GM18868 (cell line): ENCODE measurements at regions not wholly inside any gene's neighbourhood (a gene's known extent, or its start where the extent isn't known, plus 50 kb on each side); places are given as distances from the start of the nearest gene placed in this dataset.
"Not testable (repeated sequence)": the region's sequence is repeated elsewhere in the genome, so short reads cannot be mapped to it uniquely, and the experiment has no call there.

Experiments
- ATAC-seq: cut with Tn5 transposase; IDR thresholded peaks from one replicate; pipeline ENCODE4 v1.9.1; 2021; ENCODE audit warnings: mild to moderate bottlenecking, moderate library complexity; ENCODE audit not compliant: unreplicated experiment

GRCh38 chrX:80508083-80508482, 87.8 kb downstream of the TENT5D start:
- not testable (repeated sequence) for ATAC-seq

GRCh38 chrX:80511969-80512760, 91.9 kb downstream of the TENT5D start:
- ATAC-seq, result peak; percentile 58

- no peak for ATAC-seq
Measured at GRCh38 chrX:80512924-80513323, 92.7 kb downstream of the TENT5D start.

- no peak for ATAC-seq
Measured at GRCh38 chrX:80513625-80514024, 93.4 kb downstream of the TENT5D start.

- ATAC-seq, result no peak
Measured at GRCh38 chrX:80537096-80537495, 116.8 kb downstream of the TENT5D start.

- ATAC-seq, result peak; percentile 83
Measured at GRCh38 chrX:80550722-80551121, 130.5 kb downstream of the TENT5D start.

- ATAC-seq, result no peak
Measured at GRCh38 chrX:80556148-80556547, 135.9 kb downstream of the TENT5D start.

GRCh38 chrX:80572636-80573035, 152.4 kb downstream of the TENT5D start:
- ATAC-seq, result no peak

GRCh38 chrX:80573275-80573674, 153.0 kb downstream of the TENT5D start:
- ATAC-seq, result no peak

- not testable (repeated sequence) for ATAC-seq
Measured at GRCh38 chrX:80574486-80575086, 154.3 kb downstream of the TENT5D start.

- no peak for ATAC-seq
Measured at GRCh38 chrX:80576267-80576666, 156.0 kb downstream of the TENT5D start.

GRCh38 chrX:80576806-80577533, 156.7 kb downstream of the TENT5D start:
- ATAC-seq, result no peak

- peak; percentile 78 for ATAC-seq
Measured at GRCh38 chrX:80578517-80579105, 158.4 kb downstream of the TENT5D start.

- ATAC-seq, result not testable (repeated sequence)
Measured at GRCh38 chrX:80590992-80591391, 170.7 kb downstream of the TENT5D start.

- no peak for ATAC-seq
Measured at GRCh38 chrX:80602036-80602860, 182.0 kb downstream of the TENT5D start.
